ENCODE measurements at regions not wholly inside any gene's neighbourhood (a gene's known extent, or its start where the extent isn't known, plus 50 kb on each side); places are given as distances from the start of the nearest gene placed in this dataset.

- H3K27me3 ChIP-seq (replicated peaks in 2 of 5; ENCODE audit: control insufficient read depth in 4 of 5, insufficient read depth in 5 of 5, low read length in 4 of 5) = no peaks in the 10 kb centered on the region
- peaks cover 0 to 11% (median 4%) of the 10 kb centered on the region in 5 experiments for H3K9me3 ChIP-seq (ENCODE audit: control extremely low read depth in 1 of 5, control insufficient read depth in 4 of 5, insufficient read depth in 2 of 5, low read depth in 1 of 5, low read length in 4 of 5)
- no peak overlapping the region for H3K27ac ChIP-seq (ENCODE audit: insufficient read depth in 1 of 2, low read depth in 1 of 2, low read length in 2 of 2, poor library complexity in 1 of 2, severe bottlenecking in 2 of 2)
- H3K36me3 ChIP-seq (ENCODE audit: control insufficient read depth in 4 of 4, insufficient read depth in 4 of 4, low read length in 3 of 4) = no peaks in the 10 kb centered on the region
- DNase-seq = no peak
- H3K4me1 ChIP-seq (ENCODE audit: control extremely low read depth in 1 of 4, control insufficient read depth in 4 of 4, insufficient read depth in 4 of 4, low read length in 3 of 4) = peaks cover 21 to 47% (median 26%) of the 10 kb centered on the region in 4 experiments
- ChIA-PET POLR2A (no interaction called here), CTCF (no interaction called here)
- H3K4me3 ChIP-seq (ENCODE audit: control insufficient read depth in 1 of 7, extremely low read depth in 1 of 7, insufficient read depth in 4 of 7, low read depth in 2 of 7, low read length in 6 of 7) = no peak overlapping the region
Measured at GRCh38 chr21:15277466-15277865, 212.7 kb upstream of the NRIP1 start.

DNA sequence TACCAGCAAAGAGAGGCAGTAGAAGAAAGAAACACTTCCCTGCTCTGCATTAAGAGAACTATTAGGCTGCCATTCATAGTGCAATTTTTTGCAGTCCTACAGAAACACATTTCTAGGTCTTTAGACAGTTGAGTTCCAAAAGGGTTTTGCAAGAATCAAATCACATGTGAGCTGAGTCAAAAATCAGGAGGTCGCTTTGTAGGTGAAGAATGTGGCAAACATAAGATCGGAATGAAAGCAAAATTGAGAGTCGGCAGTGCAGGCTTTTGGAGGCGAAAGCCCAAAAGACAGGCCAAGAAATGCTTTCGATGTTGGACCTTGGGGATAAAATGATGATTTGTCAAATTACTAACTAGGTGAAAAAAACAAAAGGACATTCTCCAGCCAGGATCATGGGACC lies 213.5 kb upstream of the NRIP1 start:
- no peak overlapping the region for H3K4me3 ChIP-seq (ENCODE audit: control insufficient read depth in 1 of 7, extremely low read depth in 1 of 7, insufficient read depth in 4 of 7, low read depth in 2 of 7, low read length in 6 of 7)
- WGBS (ENCODE audit: insufficient coverage) = 90% methylated on average over 5 of the region's 5 CpGs
- no peaks in the 10 kb centered on the region for H3K27me3 ChIP-seq (replicated peaks in 2 of 5; ENCODE audit: control insufficient read depth in 4 of 5, insufficient read depth in 5 of 5, low read length in 4 of 5)
- ChIA-PET POLR2A (interaction anchor here (0.6 kb wide), 1 partner anchor 222 kb away, joined by 3 read pairs; no protein-coding TSS in a partner anchor), CTCF (no interaction called here)
- H3K36me3 ChIP-seq (ENCODE audit: control insufficient read depth in 4 of 4, insufficient read depth in 4 of 4, low read length in 3 of 4) = no peaks in the 10 kb centered on the region
- DNase-seq = no peak
- H3K9me3 ChIP-seq (ENCODE audit: control extremely low read depth in 1 of 5, control insufficient read depth in 4 of 5, insufficient read depth in 2 of 5, low read depth in 1 of 5, low read length in 4 of 5) = peaks cover 0 to 11% (median 4%) of the 10 kb centered on the region in 5 experiments
- H3K4me1 ChIP-seq (ENCODE audit: control extremely low read depth in 1 of 4, control insufficient read depth in 4 of 4, insufficient read depth in 4 of 4, low read length in 3 of 4) = peaks cover 20 to 39% (median 23%) of the 10 kb centered on the region in 4 experiments
- H3K27ac ChIP-seq (ENCODE audit: insufficient read depth in 1 of 2, low read depth in 1 of 2, low read length in 2 of 2, poor library complexity in 1 of 2, severe bottlenecking in 2 of 2) = no peak overlapping the region

DNA sequence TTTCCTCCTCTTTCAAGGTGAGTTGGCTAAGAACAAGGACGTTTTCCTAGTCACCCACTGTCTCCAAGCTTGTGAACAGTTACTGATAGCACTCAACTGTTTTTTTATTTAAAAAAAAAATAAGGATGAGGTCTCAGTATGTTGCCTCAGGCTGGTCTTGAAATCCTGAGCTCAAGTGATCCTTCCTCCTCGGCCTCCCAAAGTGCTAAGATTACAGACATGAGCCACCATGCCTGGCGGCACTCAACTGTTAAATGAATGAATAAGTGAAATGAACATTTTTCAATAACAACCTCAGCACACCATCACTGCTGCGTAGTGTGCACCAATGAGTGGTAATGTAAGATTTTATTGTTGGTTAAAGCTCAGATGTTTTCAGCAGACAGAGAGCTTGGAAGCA lies 214.1 kb upstream of the NRIP1 start:
- no peak overlapping the region for H3K4me3 ChIP-seq (ENCODE audit: control insufficient read depth in 1 of 7, extremely low read depth in 1 of 7, insufficient read depth in 4 of 7, low read depth in 2 of 7, low read length in 6 of 7)
- no CpG with 5 or more reads among the region's 4 CpGs for WGBS (ENCODE audit: insufficient coverage)
- H3K36me3 ChIP-seq (ENCODE audit: control insufficient read depth in 4 of 4, insufficient read depth in 4 of 4, low read length in 3 of 4) = no peaks in the 10 kb centered on the region
- POLR2A ChIA-PET = interaction anchor here (0.6 kb wide), 1 partner anchor 223 kb away, joined by 3 read pairs; no protein-coding TSS in a partner anchor
- peaks cover 0 to 11% (median 4%) of the 10 kb centered on the region in 5 experiments for H3K9me3 ChIP-seq (ENCODE audit: control extremely low read depth in 1 of 5, control insufficient read depth in 4 of 5, insufficient read depth in 2 of 5, low read depth in 1 of 5, low read length in 4 of 5)
- no peaks in the 10 kb centered on the region for H3K27me3 ChIP-seq (replicated peaks in 2 of 5; ENCODE audit: control insufficient read depth in 4 of 5, insufficient read depth in 5 of 5, low read length in 4 of 5)
- DNase-seq = no peak
- peaks cover 20 to 34% (median 22%) of the 10 kb centered on the region in 4 experiments for H3K4me1 ChIP-seq (ENCODE audit: control extremely low read depth in 1 of 4, control insufficient read depth in 4 of 4, insufficient read depth in 4 of 4, low read length in 3 of 4)
- H3K27ac ChIP-seq (ENCODE audit: insufficient read depth in 1 of 2, low read depth in 1 of 2, low read length in 2 of 2, poor library complexity in 1 of 2, severe bottlenecking in 2 of 2) = no peak overlapping the region
- CTCF ChIA-PET = interaction anchor here (0.6 kb wide), 1 partner anchor 110 kb away, joined by 3 read pairs; no protein-coding TSS in a partner anchor

DNA sequence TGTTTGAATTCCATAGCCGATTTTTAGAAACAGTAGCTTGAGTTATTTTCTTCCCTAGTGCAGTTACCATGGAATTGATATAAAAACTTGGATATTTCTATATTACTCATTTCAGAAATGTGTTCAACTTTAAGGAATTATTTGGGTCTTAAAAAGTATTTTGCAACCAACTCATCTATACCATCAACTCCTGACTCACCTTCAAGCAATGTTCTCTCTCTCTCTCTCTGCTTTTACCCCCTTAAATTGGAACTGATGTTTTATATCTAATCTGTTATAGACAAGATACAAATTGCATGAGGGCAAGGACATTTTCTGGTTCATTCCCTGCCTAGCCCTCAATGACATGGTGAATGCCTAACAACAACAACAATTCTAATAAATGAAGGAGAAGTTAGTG lies 214.7 kb upstream of the NRIP1 start:
- H3K36me3 ChIP-seq (ENCODE audit: control insufficient read depth in 4 of 4, insufficient read depth in 4 of 4, low read length in 3 of 4) = no peaks in the 10 kb centered on the region
- peaks cover 17 to 28% (median 19%) of the 10 kb centered on the region in 4 experiments for H3K4me1 ChIP-seq (ENCODE audit: control extremely low read depth in 1 of 4, control insufficient read depth in 4 of 4, insufficient read depth in 4 of 4, low read length in 3 of 4)
- no peak for DNase-seq
- no peak overlapping the region for H3K4me3 ChIP-seq (ENCODE audit: control insufficient read depth in 1 of 7, extremely low read depth in 1 of 7, insufficient read depth in 4 of 7, low read depth in 2 of 7, low read length in 6 of 7)
- no CpG with 5 or more reads among the region's 1 CpG for WGBS (ENCODE audit: insufficient coverage)
- no peaks in the 10 kb centered on the region for H3K27me3 ChIP-seq (replicated peaks in 2 of 5; ENCODE audit: control insufficient read depth in 4 of 5, insufficient read depth in 5 of 5, low read length in 4 of 5)
- H3K27ac ChIP-seq (ENCODE audit: insufficient read depth in 1 of 2, low read depth in 1 of 2, low read length in 2 of 2, poor library complexity in 1 of 2, severe bottlenecking in 2 of 2) = no peak overlapping the region
- ChIA-PET POLR2A (no interaction called here), CTCF (interaction anchor here (0.6 to 0.7 kb wide), 2 partner anchors 11 to 109 kb away, joined by 3 read pairs; no protein-coding TSS in a partner anchor)
- peaks cover 0 to 11% (median 4%) of the 10 kb centered on the region in 5 experiments for H3K9me3 ChIP-seq (ENCODE audit: control extremely low read depth in 1 of 5, control insufficient read depth in 4 of 5, insufficient read depth in 2 of 5, low read depth in 1 of 5, low read length in 4 of 5)

GRCh38 chr21:15281714-15282113 lies 216.9 kb upstream of the NRIP1 start:
- DNase-seq = no peak
- 100% methylated on average over 1 of the region's 3 CpGs for WGBS (ENCODE audit: insufficient coverage)

DNA sequence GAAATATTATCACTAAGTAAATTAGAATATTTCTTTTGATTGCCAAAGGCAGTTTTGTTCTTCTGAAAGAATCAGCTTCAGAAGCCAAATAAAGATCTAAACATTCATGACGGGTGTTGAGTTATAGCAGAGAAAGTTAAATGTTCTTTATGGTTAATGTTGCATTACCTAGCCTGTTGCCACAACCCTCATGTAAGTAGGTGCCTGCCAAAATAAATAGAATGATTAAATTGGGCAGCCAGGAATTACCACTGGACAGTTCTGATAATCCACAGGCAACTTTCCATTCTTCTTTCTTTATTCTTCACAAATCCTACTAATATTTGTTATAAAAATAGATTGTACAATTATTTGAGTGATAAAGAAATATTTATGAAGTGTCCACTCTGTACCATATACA lies 217.9 kb upstream of the NRIP1 start:
- WGBS (ENCODE audit: insufficient coverage) = no CpG with 5 or more reads among the region's 1 CpG
- no peak overlapping the region for H3K4me3 ChIP-seq (ENCODE audit: control insufficient read depth in 1 of 7, extremely low read depth in 1 of 7, insufficient read depth in 4 of 7, low read depth in 2 of 7, low read length in 6 of 7)
- H3K4me1 ChIP-seq (ENCODE audit: control extremely low read depth in 1 of 4, control insufficient read depth in 4 of 4, insufficient read depth in 4 of 4, low read length in 3 of 4) = peaks cover 0 to 6% (median 3%) of the 10 kb centered on the region in 4 experiments
- no peaks in the 10 kb centered on the region for H3K27me3 ChIP-seq (replicated peaks in 2 of 5; ENCODE audit: control insufficient read depth in 4 of 5, insufficient read depth in 5 of 5, low read length in 4 of 5)
- H3K27ac ChIP-seq (ENCODE audit: insufficient read depth in 1 of 2, low read depth in 1 of 2, low read length in 2 of 2, poor library complexity in 1 of 2, severe bottlenecking in 2 of 2) = no peak overlapping the region
- ChIA-PET POLR2A (no interaction called here), CTCF (no interaction called here)
- H3K36me3 ChIP-seq (ENCODE audit: control insufficient read depth in 4 of 4, insufficient read depth in 4 of 4, low read length in 3 of 4) = no peaks in the 10 kb centered on the region
- no peak for DNase-seq
- H3K9me3 ChIP-seq (ENCODE audit: control extremely low read depth in 1 of 5, control insufficient read depth in 4 of 5, insufficient read depth in 2 of 5, low read depth in 1 of 5, low read length in 4 of 5) = peaks cover 0 to 11% (median 4%) of the 10 kb centered on the region in 5 experiments

More at GRCh38 chr21:15281714-15282113, 216.9 kb upstream of the NRIP1 start:
- Histone ChIP-seq H3K4me3 (ENCODE audit: control insufficient read depth in 1 of 7, extremely low read depth in 1 of 7, insufficient read depth in 4 of 7, low read depth in 2 of 7, low read length in 6 of 7) (no peak overlapping the region), H3K9me3 (ENCODE audit: control extremely low read depth in 1 of 5, control insufficient read depth in 4 of 5, insufficient read depth in 2 of 5, low read depth in 1 of 5, low read length in 4 of 5) (peaks cover 0 to 11% (median 4%) of the 10 kb centered on the region in 5 experiments), H3K27me3 (replicated peaks in 2 of 5; ENCODE audit: control insufficient read depth in 4 of 5, insufficient read depth in 5 of 5, low read length in 4 of 5) (no peaks in the 10 kb centered on the region), H3K36me3 (ENCODE audit: control insufficient read depth in 4 of 4, insufficient read depth in 4 of 4, low read length in 3 of 4) (no peaks in the 10 kb centered on the region), H3K4me1 (ENCODE audit: control extremely low read depth in 1 of 4, control insufficient read depth in 4 of 4, insufficient read depth in 4 of 4, low read length in 3 of 4) (peaks cover 0 to 8% (median 4%) of the 10 kb centered on the region in 4 experiments), H3K27ac (ENCODE audit: insufficient read depth in 1 of 2, low read depth in 1 of 2, low read length in 2 of 2, poor library complexity in 1 of 2, severe bottlenecking in 2 of 2) (no peak overlapping the region)
- ChIA-PET POLR2A (interaction anchor here (0.7 kb wide), 1 partner anchor 22 kb away, joined by 3 read pairs; no protein-coding TSS in a partner anchor), CTCF (no interaction called here)

DNA sequence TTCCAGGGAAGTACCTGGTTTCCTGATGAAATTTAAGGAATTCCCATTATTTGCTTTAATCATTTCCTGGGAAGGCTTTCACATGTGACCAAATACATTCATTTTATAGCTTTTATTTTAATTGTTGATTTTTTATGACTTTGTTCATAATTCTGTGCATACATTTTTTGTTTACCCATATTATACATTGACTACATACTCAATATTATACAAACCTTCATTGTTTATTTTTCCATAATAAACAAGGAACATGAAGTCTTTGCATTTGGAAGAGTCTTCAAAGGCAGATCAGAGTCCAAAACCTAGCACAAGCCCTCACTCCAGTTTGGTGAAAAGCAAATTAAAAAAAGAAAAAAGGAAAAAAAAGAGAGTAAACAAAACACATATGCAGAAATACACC lies 218.3 kb upstream of the NRIP1 start:
- H3K4me3 ChIP-seq (ENCODE audit: control insufficient read depth in 1 of 7, extremely low read depth in 1 of 7, insufficient read depth in 4 of 7, low read depth in 2 of 7, low read length in 6 of 7) = no peak overlapping the region
- H3K36me3 ChIP-seq (ENCODE audit: control insufficient read depth in 4 of 4, insufficient read depth in 4 of 4, low read length in 3 of 4) = no peaks in the 10 kb centered on the region
- peaks cover 0 to 11% (median 4%) of the 10 kb centered on the region in 5 experiments for H3K9me3 ChIP-seq (ENCODE audit: control extremely low read depth in 1 of 5, control insufficient read depth in 4 of 5, insufficient read depth in 2 of 5, low read depth in 1 of 5, low read length in 4 of 5)
- no peak for DNase-seq
- no peak overlapping the region for H3K27ac ChIP-seq (ENCODE audit: insufficient read depth in 1 of 2, low read depth in 1 of 2, low read length in 2 of 2, poor library complexity in 1 of 2, severe bottlenecking in 2 of 2)
- peaks cover 0 to 6% (median 3%) of the 10 kb centered on the region in 4 experiments for H3K4me1 ChIP-seq (ENCODE audit: control extremely low read depth in 1 of 4, control insufficient read depth in 4 of 4, insufficient read depth in 4 of 4, low read length in 3 of 4)
- H3K27me3 ChIP-seq (replicated peaks in 2 of 5; ENCODE audit: control insufficient read depth in 4 of 5, insufficient read depth in 5 of 5, low read length in 4 of 5) = no peaks in the 10 kb centered on the region
- ChIA-PET CTCF (no interaction called here), POLR2A (no interaction called here)
